NCI-H2081 (cell line): ENCODE measurements at regions not wholly inside any gene's neighbourhood (a gene's known extent, or its start where the extent isn't known, plus 50 kb on each side); places are given as distances from the start of the nearest gene placed in this dataset.
"Not testable (repeated sequence)": the region's sequence is repeated elsewhere in the genome, so short reads cannot be mapped to it uniquely, and the experiment has no call there.

Source experiments
- DNase-seq, 2 experiments: peaks; one replicate each; lab custom pipeline; 2025; lab: John Stamatoyannopoulos, UW

DNA sequence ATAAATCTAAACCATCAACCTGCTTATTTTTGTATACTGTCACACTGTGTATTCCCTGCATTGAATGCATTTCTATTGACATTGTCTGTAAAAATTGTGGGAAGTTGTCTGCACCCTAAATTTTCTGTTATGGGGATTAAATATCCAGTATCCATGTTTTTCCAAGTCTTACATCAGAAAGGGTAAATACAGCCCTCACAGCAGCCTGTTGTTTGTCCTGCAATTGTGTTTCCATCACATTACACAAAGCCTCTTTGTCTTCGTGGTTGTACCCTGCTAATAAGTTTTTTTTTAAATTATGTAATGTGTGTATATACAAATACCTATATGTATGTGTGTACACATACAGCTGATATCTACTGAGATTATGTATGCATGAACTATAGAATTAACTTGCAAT lies 109.2 kb upstream of the PTPN20 start:
- not testable (repeated sequence) for DNase-seq

DNA sequence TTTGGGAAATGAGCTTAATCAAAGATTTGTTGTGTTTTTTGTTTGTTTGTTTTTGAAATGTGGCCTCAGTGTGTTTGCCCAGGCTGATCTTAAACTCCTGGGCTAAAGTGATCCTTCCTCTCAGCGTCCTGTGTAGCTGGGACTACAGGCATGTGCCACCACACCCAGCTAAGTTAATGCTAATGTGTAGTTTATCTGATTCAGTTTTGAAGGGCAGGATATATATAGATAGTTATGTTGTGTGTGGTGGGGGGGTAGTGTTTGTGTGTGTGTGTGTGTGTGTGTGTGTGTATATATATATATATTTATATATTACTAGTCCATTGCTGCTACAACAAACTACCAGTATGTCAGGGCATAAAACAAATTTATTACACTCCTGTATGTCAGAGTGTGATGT lies 108.1 kb upstream of the PTPN20 start:
- not testable (repeated sequence) for DNase-seq

DNA sequence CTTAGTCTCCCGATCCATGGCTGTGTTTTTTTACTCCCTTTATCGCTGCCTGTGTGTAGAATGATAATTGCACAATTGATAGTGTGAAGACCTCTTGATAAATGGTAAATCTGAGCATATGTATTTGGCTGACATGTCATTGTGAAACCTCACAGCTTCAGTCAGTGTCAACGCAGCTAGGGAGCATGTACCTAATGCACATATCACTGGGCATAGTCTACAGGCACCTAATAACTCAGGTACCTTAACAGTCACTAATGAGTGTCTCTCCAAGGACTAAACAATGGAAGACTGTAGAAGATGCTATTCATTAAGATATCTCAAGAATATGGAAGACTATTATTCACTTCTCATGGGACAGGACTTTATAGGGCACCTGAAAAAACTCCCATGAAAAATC lies 101.0 kb upstream of the PTPN20 start:
- not testable (repeated sequence) for DNase-seq

DNA sequence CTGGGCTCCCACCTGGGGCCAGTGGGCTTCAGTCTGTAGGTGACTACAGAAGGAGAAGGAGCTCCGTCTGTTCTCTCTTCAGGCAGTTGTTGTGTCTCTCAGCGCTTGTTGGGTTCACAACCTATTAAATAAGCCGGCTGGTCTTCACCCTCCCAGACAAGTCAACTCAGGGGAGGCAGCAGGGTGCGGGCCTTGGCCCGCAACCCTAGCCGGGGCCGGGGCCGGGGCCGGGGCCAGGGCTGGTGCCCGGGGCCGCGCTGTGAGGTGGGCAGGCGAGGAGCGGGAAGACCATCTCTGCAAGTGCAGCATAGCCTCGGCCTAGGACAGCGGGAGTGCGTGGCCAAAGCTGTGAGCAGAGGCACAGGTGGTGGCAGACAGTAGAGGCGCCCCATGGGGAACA lies 95.1 kb upstream of the PTPN20 start:
- DNase-seq: not testable (repeated sequence)

DNA sequence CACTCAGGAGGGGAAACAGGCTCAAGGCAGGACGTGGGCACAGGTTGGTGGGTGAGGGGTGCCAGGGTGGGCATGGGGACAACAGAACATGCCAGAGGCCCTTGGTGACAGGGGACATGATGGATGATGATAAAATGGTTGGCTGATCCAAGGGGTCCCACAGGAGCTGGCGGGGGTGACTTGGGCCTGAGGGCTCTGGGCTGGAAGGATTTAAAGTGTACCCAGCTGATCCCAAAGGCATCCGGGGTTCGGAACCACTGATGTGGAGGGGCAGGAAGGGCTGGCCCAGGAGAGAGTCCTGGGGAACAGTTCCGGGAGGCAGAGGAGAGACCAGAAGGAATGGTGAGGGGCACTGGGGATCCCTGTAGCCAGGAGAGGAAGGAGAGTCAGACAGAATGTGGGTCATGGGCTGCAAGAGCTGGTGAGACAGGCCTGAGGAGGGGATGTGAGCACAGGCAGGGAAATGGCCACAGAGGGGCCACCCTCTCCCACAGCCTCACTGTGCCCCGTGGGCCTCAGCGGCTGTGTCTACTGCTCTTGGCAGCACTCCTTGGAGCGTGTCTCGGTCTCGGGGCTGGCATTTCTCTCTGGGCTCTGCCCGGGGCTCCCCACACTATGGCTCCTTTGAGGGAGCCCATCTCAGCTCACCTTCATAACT lies 70.7 kb upstream of the PTPN20 start:
- not testable (repeated sequence) for DNase-seq

GRCh38 chr10:46841051-46841593 lies 70.1 kb upstream of the PTPN20 start:
- not testable (repeated sequence) for DNase-seq

DNA sequence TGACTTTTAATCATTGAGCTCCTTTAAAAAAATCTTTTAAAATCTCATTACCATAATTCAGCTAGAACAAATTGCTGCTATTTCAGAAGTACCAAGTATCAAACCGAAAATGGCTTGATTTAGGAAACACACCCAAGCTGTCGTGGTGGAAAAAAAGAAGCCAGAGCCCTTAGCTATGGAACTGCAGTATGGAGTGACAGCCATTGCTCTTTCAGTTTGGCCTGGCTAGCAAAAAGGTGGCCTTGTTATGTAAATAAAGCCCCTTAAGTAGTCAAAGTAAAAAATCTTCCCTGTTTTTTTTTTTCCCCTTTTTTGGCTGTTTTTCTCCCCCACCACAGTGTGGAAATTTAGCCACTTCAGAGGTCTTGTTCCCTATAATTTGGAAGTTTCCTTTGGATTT lies 66.0 kb upstream of the PTPN20 start:
- not testable (repeated sequence) for DNase-seq

DNA sequence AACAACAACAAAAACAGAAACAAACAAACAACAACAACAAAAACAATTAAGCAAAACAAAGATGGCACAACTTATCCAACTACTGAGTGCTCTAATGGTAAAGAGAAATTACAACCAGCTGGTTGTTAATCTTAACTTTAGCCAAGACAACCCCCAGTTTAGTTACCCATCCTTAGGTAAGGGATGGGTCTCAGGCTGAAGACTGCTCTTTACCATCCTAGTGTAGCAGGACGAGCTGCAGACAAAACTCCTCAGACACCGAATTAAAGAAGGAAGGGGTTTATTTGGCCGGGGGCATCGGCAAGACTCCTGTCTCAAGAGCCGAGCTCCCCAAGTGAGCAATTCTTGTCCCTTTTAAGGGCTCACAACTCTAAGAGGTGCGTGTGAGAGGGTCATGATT lies 65.6 kb upstream of the PTPN20 start:
- not testable (repeated sequence) for DNase-seq

- DNase-seq: not testable (repeated sequence)
Measured at GRCh38 chr10:46860753-46861152, 50.5 kb upstream of the PTPN20 start.
